Esophagus muscularis mucosa (tissue), 4 donors: ENCODE measurements at regions not wholly inside any gene's neighbourhood (a gene's known extent, or its start where the extent isn't known, plus 50 kb on each side); places are given as distances from the start of the nearest gene placed in this dataset.

Experiments
- CTCF ChIP-seq, 3 experiments: fragments of 200-600 bp in 2 of 3; fragments of 450-650 bp in 1 of 3; sonication (generic) in 2 of 3; IDR thresholded peaks; one replicate each; pipeline ENCODE4 v1.5.1; 2017 to 2019; ENCODE audit warnings: antibody characterized with exemption in 3 of 3, mild to moderate bottlenecking in 2 of 3, moderate library complexity in 1 of 3
- EP300 ChIP-seq: sonication (generic); formaldehyde crosslinking; IDR thresholded peaks from one replicate; pipeline ENCODE4 v1.6.1; 2017; ENCODE audit warnings: antibody characterized with exemption
- POLR2A ChIP-seq: fragments of 450-650 bp; IDR thresholded peaks from one replicate; pipeline ENCODE4 v1.6.1; 2017; ENCODE audit warnings: antibody characterized with exemption, moderate library complexity, mild to moderate bottlenecking, low read depth
- POLR2AphosphoS5 ChIP-seq, 2 donors: sonication (generic); formaldehyde crosslinking; IDR thresholded peaks; one replicate each; pipeline ENCODE4 v1.6.1; 2017; ENCODE audit warnings: antibody characterized with exemption in 2 of 2

GRCh38 chr2:51093016-51093415 lies 61.1 kb upstream of the NRXN1 start:
- TF ChIP-seq POLR2AphosphoS5 (IDR thresholded peaks at IDR 0.05) = no peak
- no peak for TF ChIP-seq CTCF (IDR thresholded peaks at IDR 0.05)
- no peak for TF ChIP-seq EP300
- TF ChIP-seq POLR2A = no peak
